ENCODE measurements at regions not wholly inside any gene's neighbourhood (a gene's known extent, or its start where the extent isn't known, plus 50 kb on each side); places are given as distances from the start of the nearest gene placed in this dataset.

DNA sequence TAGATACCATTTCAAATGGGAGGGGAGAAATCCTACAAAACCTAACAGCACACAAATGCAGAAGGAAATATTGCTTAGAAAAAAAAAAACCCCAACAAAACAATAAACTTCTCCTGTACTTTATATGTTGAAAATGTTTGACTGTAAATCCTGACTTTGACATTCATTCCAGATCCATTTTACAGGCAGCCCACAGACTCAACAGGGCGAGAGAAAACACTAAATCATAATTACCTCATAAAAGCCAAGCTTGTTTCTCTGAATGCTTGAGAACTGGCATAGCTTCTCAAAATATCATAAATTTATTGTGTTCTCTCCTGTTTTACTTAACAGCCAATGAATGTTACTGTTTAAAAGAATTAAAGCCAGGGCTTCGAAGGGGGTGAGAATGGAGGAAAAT, 273.2 kb downstream of the CD83 start:
- Histone ChIP-seq H3K27ac (no peak overlapping the region), H3K27me3 (ENCODE audit: control insufficient read depth, insufficient read depth, low read length) (no peaks in the 10 kb centered on the region), H3K9me3 (ENCODE audit: control insufficient read depth, low read length) (no peaks in the 10 kb centered on the region), H3K9ac (no peak overlapping the region), H3K36me3 (ENCODE audit: control insufficient read depth, insufficient read depth, low read length) (no peaks in the 10 kb centered on the region), H3K4me3 (ENCODE audit: low read depth, low read length) (no peak overlapping the region), H3K4me1 (no peaks in the 10 kb centered on the region), H3K79me2 (no peaks in the 10 kb centered on the region), H3K4me2 (ENCODE audit: low read length) (no peak overlapping the region), H2AFZ (no peak overlapping the region)
- no peak for TF ChIP-seq CTCF (IDR thresholded peaks at IDR 0.05)

DNA sequence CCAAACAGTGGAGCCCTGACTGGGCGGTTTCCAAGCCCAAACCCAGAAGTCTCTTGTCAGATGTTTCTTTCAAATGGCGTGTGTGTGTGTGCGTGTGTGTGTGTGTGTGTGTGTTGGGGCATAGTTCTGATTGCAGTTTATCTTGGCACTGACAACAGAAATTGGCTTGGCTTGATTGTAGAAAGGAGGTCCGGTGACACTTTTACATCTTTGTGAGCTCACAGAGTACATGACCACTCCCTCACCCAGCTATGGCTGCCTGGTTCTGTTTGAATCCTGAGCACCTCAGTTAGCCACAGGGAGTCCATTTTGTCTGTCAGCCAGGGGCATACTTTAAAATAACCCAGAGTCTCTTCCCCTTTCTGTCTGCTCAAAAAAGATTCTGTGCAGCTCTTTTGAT, 276.3 kb downstream of the CD83 start:
- no peaks in the 10 kb centered on the region for H3K79me2 ChIP-seq
- TF ChIP-seq CTCF (IDR thresholded peaks at IDR 0.05), result no peak
- no peaks in the 10 kb centered on the region for H3K9me3 ChIP-seq (ENCODE audit: control insufficient read depth, low read length)
- H3K36me3 ChIP-seq (ENCODE audit: control insufficient read depth, insufficient read depth, low read length), result no peaks in the 10 kb centered on the region
- H2AFZ ChIP-seq, result no peak overlapping the region
- no peak overlapping the region for H3K9ac ChIP-seq
- no peak overlapping the region for H3K4me2 ChIP-seq (ENCODE audit: low read length)
- no peak overlapping the region for H3K4me3 ChIP-seq (ENCODE audit: low read depth, low read length)
- H3K27ac ChIP-seq, result no peak overlapping the region
- peaks cover 2% of the 10 kb centered on the region for H3K4me1 ChIP-seq
- H3K27me3 ChIP-seq (ENCODE audit: control insufficient read depth, insufficient read depth, low read length), result no peaks in the 10 kb centered on the region

DNA sequence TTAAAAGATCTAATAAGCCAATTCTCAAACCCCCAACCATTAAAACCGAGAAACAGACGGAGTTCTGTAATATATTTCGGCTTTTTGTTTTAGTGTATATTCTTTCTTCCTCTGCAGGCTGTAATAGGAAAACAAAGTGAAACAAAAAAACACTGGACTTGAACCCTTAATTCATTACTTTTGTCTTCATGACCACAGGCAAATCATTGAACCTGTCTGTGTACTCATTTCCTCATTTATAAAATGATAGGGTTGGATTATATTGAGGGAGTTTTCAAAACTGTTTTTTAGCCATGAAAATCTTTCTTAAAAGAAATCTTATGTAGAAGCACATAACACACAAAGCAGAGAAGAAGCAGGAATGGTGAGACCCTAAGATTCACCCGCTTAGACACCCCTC, 278.8 kb downstream of the CD83 start:
- no peak overlapping the region for H3K4me3 ChIP-seq (ENCODE audit: low read depth, low read length)
- no peaks in the 10 kb centered on the region for H3K79me2 ChIP-seq
- H2AFZ ChIP-seq, result no peak overlapping the region
- H3K27ac ChIP-seq, result no peak overlapping the region
- H3K36me3 ChIP-seq (ENCODE audit: control insufficient read depth, insufficient read depth, low read length), result no peaks in the 10 kb centered on the region
- TF ChIP-seq CTCF (IDR thresholded peaks at IDR 0.05), result no peak
- no peak overlapping the region for H3K4me2 ChIP-seq (ENCODE audit: low read length)
- no peaks in the 10 kb centered on the region for H3K27me3 ChIP-seq (ENCODE audit: control insufficient read depth, insufficient read depth, low read length)
- H3K9ac ChIP-seq, result no peak overlapping the region
- no peaks in the 10 kb centered on the region for H3K9me3 ChIP-seq (ENCODE audit: control insufficient read depth, low read length)
- H3K4me1 ChIP-seq, result peaks cover 2% of the 10 kb centered on the region

GRCh38 chr6:14396826-14397517, 279.4 kb downstream of the CD83 start:
- Histone ChIP-seq H2AFZ (no peak overlapping the region), H3K4me2 (ENCODE audit: low read length) (no peak overlapping the region), H3K36me3 (ENCODE audit: control insufficient read depth, insufficient read depth, low read length) (no peaks in the 10 kb centered on the region), H3K27me3 (ENCODE audit: control insufficient read depth, insufficient read depth, low read length) (no peaks in the 10 kb centered on the region), H3K27ac (no peak overlapping the region), H3K4me1 (peaks cover 2% of the 10 kb centered on the region), H3K9me3 (ENCODE audit: control insufficient read depth, low read length) (no peaks in the 10 kb centered on the region), H3K9ac (no peak overlapping the region), H3K79me2 (no peaks in the 10 kb centered on the region), H3K4me3 (ENCODE audit: low read depth, low read length) (no peak overlapping the region)
- TF ChIP-seq CTCF (IDR thresholded peaks at IDR 0.05), result no peak

- H3K4me1 ChIP-seq, result peaks cover 2% of the 10 kb centered on the region
- no peaks in the 10 kb centered on the region for H3K79me2 ChIP-seq
- no peaks in the 10 kb centered on the region for H3K36me3 ChIP-seq (ENCODE audit: control insufficient read depth, insufficient read depth, low read length)
- no peak overlapping the region for H3K4me3 ChIP-seq (ENCODE audit: low read depth, low read length)
- no peak overlapping the region for H3K4me2 ChIP-seq (ENCODE audit: low read length)
- TF ChIP-seq CTCF (IDR thresholded peaks at IDR 0.05), result no peak
- no peak overlapping the region for H2AFZ ChIP-seq
- no peak overlapping the region for H3K9ac ChIP-seq
- H3K9me3 ChIP-seq (ENCODE audit: control insufficient read depth, low read length), result no peaks in the 10 kb centered on the region
- no peak overlapping the region for H3K27ac ChIP-seq
- H3K27me3 ChIP-seq (ENCODE audit: control insufficient read depth, insufficient read depth, low read length), result no peaks in the 10 kb centered on the region
These were observed 279.9 kb downstream of the CD83 start for GRCh38 chr6:14397518-14397901.

Data from parathyroid adenoma (tissue), 2 donors.